CD4-positive, alpha-beta T cell (primary cell): ENCODE measurements at regions not wholly inside any gene's neighbourhood (a gene's known extent, or its start where the extent isn't known, plus 50 kb on each side); places are given as distances from the start of the nearest gene placed in this dataset.
A peak's percentile ranks its signal among the peaks of the same experiment; 100 is the strongest.

Source experiments
- ATAC-seq: fragments of 200-7000 bp; cut with Tn5 transposase; one replicate; pipeline ENCODE4 v1.10.0; 2022; ENCODE audit warnings: mild to moderate bottlenecking; ENCODE audit not compliant: poor library complexity
- CTCF ChIA-PET: fragments of 350-600 bp; sonication (Branson Sonifier 250); formaldehyde crosslinking; loops from one replicate; lab custom pipeline; 2021; ENCODE audit warnings: antibody characterized with exemption, inconsistent platforms; lab: Charles Lee
- POLR2A ChIA-PET: fragments of 350-600 bp; sonication (Branson Sonifier 250); formaldehyde crosslinking; loops from one replicate; lab custom pipeline; 2021; ENCODE audit warnings: antibody characterized with exemption, inconsistent platforms; lab: Charles Lee
- DNase-seq, 14 experiments: peaks; one replicate each; pipeline ENCODE4 v3.0.0-alpha.2; 2013 to 2020; ENCODE audit warnings: mixed read lengths in 2 of 14
- H3K27ac ChIP-seq, 2 donors: one replicate each; pipeline versions ENCODE4 v1.5.1 to v1.7.0; 2013; ENCODE audit warnings: low read length in 2 of 2, low read depth in 1 of 2, mild to moderate bottlenecking in 1 of 2
- H3K27me3 ChIP-seq, 2 experiments: 1 replicate in 1 of 2; 2 replicates in 1 of 2; pipeline versions ENCODE4 v1.6.1 to v1.7.0; 2013; ENCODE audit warnings: low read length in 2 of 2, control low read depth in 1 of 2, mild to moderate bottlenecking in 1 of 2, moderate library complexity in 1 of 2; ENCODE audit not compliant: insufficient read depth in 2 of 2, control insufficient read depth in 1 of 2
- H3K36me3 ChIP-seq: one replicate; pipeline ENCODE4 v1.6.1; 2013; ENCODE audit warnings: low read length, control low read depth; ENCODE audit not compliant: insufficient read depth
- H3K4me1 ChIP-seq: one replicate; pipeline ENCODE4 v1.6.1; 2013; ENCODE audit warnings: low read length, control low read depth; ENCODE audit not compliant: insufficient read depth
- H3K4me3 ChIP-seq: one replicate; pipeline ENCODE4 v1.5.1; 2013; ENCODE audit warnings: mild to moderate bottlenecking, low read length, moderate library complexity
- H3K9me3 ChIP-seq, 2 experiments: 1 replicate in 1 of 2; 2 replicates in 1 of 2; pipeline versions ENCODE4 v1.6.1 to v1.7.0; 2013; ENCODE audit warnings: low read length in 2 of 2, mild to moderate bottlenecking in 2 of 2, control low read depth in 1 of 2, moderate library complexity in 1 of 2; ENCODE audit not compliant: control insufficient read depth in 1 of 2, insufficient read depth in 1 of 2
- H3K27ac Mint-ChIP-seq: one replicate; pipeline ENCODE4 v1.8.0; 2020; ENCODE audit warnings: mixed read lengths
- H3K27me3 Mint-ChIP-seq: one replicate; pipeline ENCODE4 v1.8.0; 2021; ENCODE audit warnings: mixed read lengths
- H3K36me3 Mint-ChIP-seq: one replicate; pipeline ENCODE4 v1.8.0; 2021; ENCODE audit warnings: low read depth, mixed read lengths
- H3K4me1 Mint-ChIP-seq: one replicate; pipeline ENCODE4 v1.8.0; 2021; ENCODE audit warnings: low read depth, mixed read lengths
- H3K4me3 Mint-ChIP-seq: one replicate; pipeline ENCODE4 v1.8.0; 2020; ENCODE audit warnings: mild to moderate bottlenecking, mixed read lengths
- H3K9me3 Mint-ChIP-seq: one replicate; pipeline ENCODE4 v1.8.0; 2020; ENCODE audit warnings: mixed read lengths
- CTCF ChIP-seq: fragments of 200-600 bp; IDR thresholded peaks from one replicate; pipeline ENCODE4 v1.8.0; 2022; ENCODE audit warnings: antibody characterized with exemption, mild to moderate bottlenecking
- intact Hi-C, 2 experiments: fragments of 100-400 bp; cut with DNase I in 1 of 2; cut with micrococcal nuclease in 1 of 2; formaldehyde crosslinking; loops; one replicate each; pipeline versions ENCODE4 v1.15.1 to v1.9.0; 2023 to 2025; cut with DNase I, micrococcal nuclease

- H3K36me3 Mint-ChIP-seq, result no peaks in the 10 kb centered on the region
- CTCF ChIA-PET, result interaction anchor here (0.7 to 0.8 kb wide), 2 partner anchors 12 to 152 kb away, joined by 3 read pairs; no protein-coding TSS in a partner anchor
- H3K4me1 Mint-ChIP-seq, result peaks cover 32% of the 10 kb centered on the region
- peak overlapping the region; percentile 2 for H3K4me3 ChIP-seq
- H3K9me3 Mint-ChIP-seq, result no peaks in the 10 kb centered on the region
- peak overlapping the region; percentile 76 for H3K27ac Mint-ChIP-seq
- H3K9me3 ChIP-seq, result no peaks in the 10 kb centered on the region
- intact Hi-C loops, result no loop called here
- ATAC-seq, result peak; percentile 58
- no peaks in the 10 kb centered on the region for H3K36me3 ChIP-seq
- no peak overlapping the region for H3K27ac ChIP-seq
- no peaks in the 10 kb centered on the region for H3K27me3 ChIP-seq
- TF ChIP-seq CTCF, result no peak
- H3K4me1 ChIP-seq, result peaks cover 6% of the 10 kb centered on the region
- H3K27me3 Mint-ChIP-seq, result no peaks in the 10 kb centered on the region
- peak overlapping the region; percentile 47 for H3K4me3 Mint-ChIP-seq
- POLR2A ChIA-PET, result interaction anchor here (0.9 to 1.7 kb wide), 3 partner anchors 9 to 83 kb away, joined by 3 to 5 read pairs (median 4); no protein-coding TSS in a partner anchor
- peak in 5 of 14 experiments; percentile 19 to 63 (median 41) for DNase-seq
Observed at GRCh38 chr20:53677447-53678314, 84.0 kb upstream of the ZNF217 start.

- H3K4me3 ChIP-seq, result no peak overlapping the region
- Mint-ChIP-seq H3K9me3 (no peaks in the 10 kb centered on the region), H3K27ac (no peak overlapping the region), H3K27me3 (no peaks in the 10 kb centered on the region), H3K36me3 (no peaks in the 10 kb centered on the region), H3K4me3 (no peak overlapping the region), H3K4me1 (peaks cover 32% of the 10 kb centered on the region)
- peaks cover 6% of the 10 kb centered on the region for H3K4me1 ChIP-seq
- H3K27me3 ChIP-seq, result no peaks in the 10 kb centered on the region
- ChIA-PET CTCF (interaction anchor here (0.7 kb wide), 1 partner anchor 153 kb away, joined by 3 read pairs; no protein-coding TSS in a partner anchor), POLR2A (interaction anchor here (1.2 to 1.3 kb wide), 2 partner anchors 8 to 82 kb away, joined by 3 read pairs; no protein-coding TSS in a partner anchor)
- TF ChIP-seq CTCF, result no peak
- intact Hi-C loops, result no loop called here
- no peak overlapping the region for H3K27ac ChIP-seq
- ATAC-seq (no peak), DNase-seq (no peak)
- H3K36me3 ChIP-seq, result no peaks in the 10 kb centered on the region
- no peaks in the 10 kb centered on the region for H3K9me3 ChIP-seq
Observed at GRCh38 chr20:53676987-53677386, 83.3 kb upstream of the ZNF217 start.

- Histone ChIP-seq H3K36me3 (no peaks in the 10 kb centered on the region), H3K27ac (no peak overlapping the region), H3K4me1 (peaks cover 6% of the 10 kb centered on the region), H3K9me3 (no peaks in the 10 kb centered on the region), H3K4me3 (no peak overlapping the region), H3K27me3 (no peaks in the 10 kb centered on the region)
- H3K4me3 Mint-ChIP-seq, result no peak overlapping the region
- ChIA-PET CTCF (no interaction called here), POLR2A (interaction anchor here (1.3 kb wide), 1 partner anchor 82 kb away, joined by 3 read pairs; no protein-coding TSS in a partner anchor)
- no peaks in the 10 kb centered on the region for H3K27me3 Mint-ChIP-seq
- DNase-seq (no peak), ATAC-seq (no peak)
- H3K27ac Mint-ChIP-seq, result no peak overlapping the region
- no peaks in the 10 kb centered on the region for H3K9me3 Mint-ChIP-seq
- peaks cover 32% of the 10 kb centered on the region for H3K4me1 Mint-ChIP-seq
- no peak for TF ChIP-seq CTCF
- intact Hi-C loops, result no loop called here
- no peaks in the 10 kb centered on the region for H3K36me3 Mint-ChIP-seq
Observed at GRCh38 chr20:53676519-53676822, 82.8 kb upstream of the ZNF217 start.
